GM21528 (cell line): ENCODE measurements at regions not wholly inside any gene's neighbourhood (a gene's known extent, or its start where the extent isn't known, plus 50 kb on each side); places are given as distances from the start of the nearest gene placed in this dataset.

Experiments
- ATAC-seq: cut with Tn5 transposase; IDR thresholded peaks from one replicate; pipeline ENCODE4 v1.9.1; 2021; ENCODE audit warnings: mild to moderate bottlenecking, moderate library complexity; ENCODE audit not compliant: unreplicated experiment, low FRiP score

- no peak for ATAC-seq
These were observed 116.7 kb upstream of the RGMB start for GRCh38 chr5:98656796-98657195.

GRCh38 chr5:98657559-98657958, 115.9 kb upstream of the RGMB start:
- ATAC-seq: no peak

GRCh38 chr5:98663521-98663920, 109.9 kb upstream of the RGMB start:
- ATAC-seq: no peak

- ATAC-seq: no peak
These were observed 108.7 kb upstream of the RGMB start for GRCh38 chr5:98664736-98665135.

GRCh38 chr5:98679963-98680362, 93.5 kb upstream of the RGMB start:
- ATAC-seq: no peak

- ATAC-seq: no peak
These were observed 83.5 kb upstream of the RGMB start for GRCh38 chr5:98690002-98690401.

GRCh38 chr5:98694902-98695301, 78.6 kb upstream of the RGMB start:
- ATAC-seq: no peak

GRCh38 chr5:98698359-98698758, 75.1 kb upstream of the RGMB start:
- no peak for ATAC-seq

GRCh38 chr5:98700730-98701129, 72.7 kb upstream of the RGMB start:
- no peak for ATAC-seq

- ATAC-seq: no peak
These were observed 67.6 kb upstream of the RGMB start for GRCh38 chr5:98705841-98706240.

- no peak for ATAC-seq
These were observed 63.8 kb upstream of the RGMB start for GRCh38 chr5:98709681-98710080.

GRCh38 chr5:98713027-98713426, 60.4 kb upstream of the RGMB start:
- no peak for ATAC-seq

GRCh38 chr5:98713856-98714255, 59.6 kb upstream of the RGMB start:
- ATAC-seq: no peak

- no peak for ATAC-seq
These were observed 58.7 kb upstream of the RGMB start for GRCh38 chr5:98714710-98715288.

- ATAC-seq: no peak
These were observed 52.1 kb upstream of the RGMB start for GRCh38 chr5:98721231-98721928.

GRCh38 chr5:98722188-98722587, 51.3 kb upstream of the RGMB start:
- no peak for ATAC-seq

GRCh38 chr5:98723061-98723460, 50.4 kb upstream of the RGMB start:
- no peak for ATAC-seq
